Pancreas (tissue), 10 donors: ENCODE measurements at regions not wholly inside any gene's neighbourhood (a gene's known extent, or its start where the extent isn't known, plus 50 kb on each side); places are given as distances from the start of the nearest gene placed in this dataset.

Experiments used
- ATAC-seq, 4 donors: fragments of 200-7000 bp; cut with Tn5 transposase; one replicate each; pipeline versions ENCODE4 v1.8.0 to v1.9.1; 2020; ENCODE audit warnings: mild to moderate bottlenecking in 4 of 4, moderate library complexity in 4 of 4
- DNase-seq, 6 donors: peaks; one replicate each; pipeline ENCODE4 v3.0.0-alpha.2; 2020
- FAIRE-seq: peaks from 2 replicates; lab custom pipeline; 2012; peaks lifted over from hg19 to GRCh38; lab: Jason Lieb, UNC
- H3K27ac ChIP-seq, 4 donors: fragments of 200-600 bp; sonication (generic); 1 replicate in 3 of 4; 2 replicates in 1 of 4; pipeline versions ENCODE4 v1.5.0 to v1.8.0; 2020
- H3K27me3 ChIP-seq, 4 donors: fragments of 200-600 bp; one replicate each; pipeline ENCODE4 v1.8.0; 2021
- H3K36me3 ChIP-seq, 3 donors: fragments of 200-600 bp; sonication (generic) in 1 of 3; one replicate each; pipeline versions ENCODE4 v1.5.0 to v1.8.0; 2020 to 2021
- H3K4me1 ChIP-seq, 3 donors: fragments of 200-600 bp; one replicate each; pipeline ENCODE4 v1.8.0; 2021
- H3K4me3 ChIP-seq, 4 donors: fragments of 200-600 bp; sonication (generic) in 2 of 4; one replicate each; pipeline versions ENCODE4 v1.5.0 to v1.8.0; 2020 to 2021
- H3K9me3 ChIP-seq, 4 donors: fragments of 200-600 bp; one replicate each; pipeline ENCODE4 v1.8.0; 2021
- WGBS, 2 donors: extraction: QIAGEN DNeasy Blood & Tissue Kit; methylation state at CpG; one replicate each; pipeline ENCODE4 v1.1.7; 2013; 5-methylcytosine and 5-hydroxymethylcytosine counted together
- intact Hi-C, 3 donors: fragments of 100-400 bp; cut with DNase I; formaldehyde crosslinking; loops; one replicate each; pipeline versions ENCODE4 v1.11.1 to v1.14.2; 2022
- TF ChIP-seq, protein P1 (sequence below), 4 donors: fragments of 200-600 bp; sonication (generic) in 3 of 4; IDR thresholded peaks; one replicate each; pipeline versions ENCODE4 v1.5.0 to v1.8.0; 2021; ENCODE audit warnings: antibody characterized with exemption in 4 of 4
- donor health status: healthy with polysubstance abuse.
- donor health status: DM: no; HTN: no; CAD: no; lungs with moderate emphysema.
- donor health status: DM: no; HTN: no; CAD: no.
- donor health status: control.
- donor health status: control.
- donor health status: Bipolar disorder and iron deficiency.
- donor health status: DM: yes; HTN: yes; CAD: no.
- donor health status: DM: no; HTN: no; CAD: no.
- donor health status: DM: no; HTN: no; CAD: no.
- donor health status: DM: yes; HTN: yes; CAD: no.

DNA sequence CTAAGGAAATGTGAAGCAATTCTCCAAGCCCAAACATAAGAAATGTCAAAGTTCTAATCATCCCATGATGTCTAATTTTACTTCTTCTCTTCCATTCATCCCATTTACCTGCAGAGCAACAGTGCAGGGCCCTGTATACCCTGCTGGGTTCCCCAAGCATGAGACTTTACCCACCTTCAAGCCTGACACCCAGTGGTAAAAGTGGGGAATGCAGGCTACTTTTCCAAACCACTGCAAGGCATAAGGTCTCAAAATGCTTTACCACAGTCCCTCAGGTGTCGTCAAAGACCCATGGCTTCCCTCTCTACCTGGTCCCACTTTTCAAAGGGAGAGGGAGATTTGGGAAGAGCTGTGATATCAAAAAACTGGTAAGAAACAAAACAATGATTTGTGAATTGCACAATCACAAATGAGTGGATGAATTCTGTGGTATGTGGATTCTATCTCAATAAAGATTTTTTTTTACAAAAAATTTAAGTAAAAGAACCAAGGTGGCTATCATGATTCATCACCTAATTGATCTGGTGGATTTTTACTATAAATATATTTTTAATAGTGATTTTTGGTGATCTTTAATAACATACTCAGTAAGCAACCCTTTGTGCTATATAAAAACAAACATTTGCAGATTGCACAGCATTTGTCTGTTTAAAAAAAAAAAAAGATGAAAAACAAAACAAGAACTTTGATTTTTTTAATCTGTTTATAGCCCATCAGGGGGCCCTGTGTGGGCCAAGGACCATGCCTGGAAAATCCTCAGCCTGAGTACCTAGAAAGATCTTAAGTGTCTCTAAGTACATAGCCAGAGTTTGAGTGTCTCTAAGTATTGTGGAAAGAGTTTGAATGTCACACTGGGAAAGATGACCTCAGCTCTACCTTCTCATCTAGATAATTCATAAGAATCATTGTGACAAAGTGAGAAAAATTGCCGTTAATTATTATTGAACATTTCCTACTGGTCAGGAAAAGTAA lies 73.1 kb upstream of the GJB5 start:
- FAIRE-seq: no peak
- TF ChIP-seq, protein P1, sequence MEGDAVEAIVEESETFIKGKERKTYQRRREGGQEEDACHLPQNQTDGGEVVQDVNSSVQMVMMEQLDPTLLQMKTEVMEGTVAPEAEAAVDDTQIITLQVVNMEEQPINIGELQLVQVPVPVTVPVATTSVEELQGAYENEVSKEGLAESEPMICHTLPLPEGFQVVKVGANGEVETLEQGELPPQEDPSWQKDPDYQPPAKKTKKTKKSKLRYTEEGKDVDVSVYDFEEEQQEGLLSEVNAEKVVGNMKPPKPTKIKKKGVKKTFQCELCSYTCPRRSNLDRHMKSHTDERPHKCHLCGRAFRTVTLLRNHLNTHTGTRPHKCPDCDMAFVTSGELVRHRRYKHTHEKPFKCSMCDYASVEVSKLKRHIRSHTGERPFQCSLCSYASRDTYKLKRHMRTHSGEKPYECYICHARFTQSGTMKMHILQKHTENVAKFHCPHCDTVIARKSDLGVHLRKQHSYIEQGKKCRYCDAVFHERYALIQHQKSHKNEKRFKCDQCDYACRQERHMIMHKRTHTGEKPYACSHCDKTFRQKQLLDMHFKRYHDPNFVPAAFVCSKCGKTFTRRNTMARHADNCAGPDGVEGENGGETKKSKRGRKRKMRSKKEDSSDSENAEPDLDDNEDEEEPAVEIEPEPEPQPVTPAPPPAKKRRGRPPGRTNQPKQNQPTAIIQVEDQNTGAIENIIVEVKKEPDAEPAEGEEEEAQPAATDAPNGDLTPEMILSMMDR (IDR thresholded peaks at IDR 0.05): peak; percentile 47 to 74 (median 64)
- no peaks in the 10 kb centered on the region for H3K27me3 ChIP-seq
- 38 to 49% methylated on average over 2 of the region's 2 CpGs for WGBS, 2 donors
- intact Hi-C loops: no loop called here
- H3K4me1 ChIP-seq: no peaks in the 10 kb centered on the region
- ATAC-seq: peak in 3 of 4 donors; percentile 73 to 80 (median 77)
- DNase-seq: peak in 2 of 6 donors; percentile 4 to 55
- H3K27ac ChIP-seq: no peak overlapping the region
- H3K4me3 ChIP-seq: no peak overlapping the region
- H3K9me3 ChIP-seq: no peaks in the 10 kb centered on the region
- H3K36me3 ChIP-seq: no peaks in the 10 kb centered on the region

DNA sequence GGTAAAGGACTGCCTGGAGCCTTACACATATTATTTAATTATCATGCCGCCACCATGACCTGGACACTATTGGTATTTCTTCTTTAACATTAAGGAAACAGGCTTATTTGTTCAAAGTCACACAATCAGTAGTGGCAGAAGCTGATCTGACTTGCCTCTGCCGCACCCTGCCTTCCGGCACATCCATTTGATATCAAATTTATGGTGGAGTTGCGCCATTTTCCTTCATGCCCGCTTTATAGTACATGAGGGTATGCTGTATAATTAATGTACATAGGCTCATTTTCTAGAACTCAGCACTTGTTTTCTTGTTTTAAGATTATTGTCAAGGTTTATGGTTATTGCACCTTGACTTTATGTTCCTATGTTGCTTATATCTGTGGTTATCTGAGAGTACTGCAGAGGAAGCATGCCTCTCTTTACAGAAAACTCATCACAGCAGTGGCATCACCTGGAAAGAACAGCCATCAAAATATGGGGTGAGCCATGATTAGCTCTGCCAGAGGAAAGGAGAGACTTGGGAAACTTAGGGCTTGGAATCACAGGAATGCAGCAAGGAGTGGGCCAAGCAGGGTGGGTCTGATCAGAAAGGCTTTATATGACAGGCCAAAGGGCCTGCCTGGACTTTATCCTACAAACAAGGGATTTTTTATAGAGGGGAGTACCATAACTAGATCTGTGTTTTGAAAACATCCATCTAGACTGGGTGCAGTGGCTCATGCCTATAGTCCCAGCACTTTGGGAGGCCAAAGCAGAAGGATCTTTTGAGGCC lies 72.2 kb upstream of the GJB5 start:
- WGBS, 2 donors: 86 to 94% methylated on average over 5 of the region's 5 CpGs
- Histone ChIP-seq H3K27ac (no peak overlapping the region), H3K27me3 (no peaks in the 10 kb centered on the region), H3K9me3 (no peaks in the 10 kb centered on the region), H3K4me3 (no peak overlapping the region), H3K4me1 (no peaks in the 10 kb centered on the region), H3K36me3 (no peaks in the 10 kb centered on the region)
- ATAC-seq (no peak), FAIRE-seq (no peak), DNase-seq (no peak)
- intact Hi-C loops: no loop called here
- TF ChIP-seq, protein P1 (IDR thresholded peaks at IDR 0.05): no peak

DNA sequence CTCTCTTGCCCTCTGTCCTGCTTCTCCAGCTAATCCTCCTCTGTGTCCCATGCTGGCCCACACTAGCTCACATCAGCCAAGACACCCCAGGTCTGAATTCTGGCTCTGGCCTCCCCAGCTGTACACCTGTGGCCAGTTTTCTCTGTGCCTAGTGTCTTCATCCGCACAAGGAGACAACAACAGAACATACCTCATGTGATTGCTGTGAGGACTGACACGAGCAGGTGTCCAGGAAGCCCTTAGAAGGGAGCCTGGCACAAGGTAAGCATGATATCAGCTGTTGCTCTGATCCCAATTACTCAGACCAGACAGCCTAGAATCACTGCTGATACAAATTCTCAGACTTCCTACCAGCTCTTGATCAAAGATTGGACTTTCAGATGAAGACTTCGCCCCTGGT lies 71.2 kb upstream of the GJB5 start:
- Histone ChIP-seq H3K36me3 (no peaks in the 10 kb centered on the region), H3K9me3 (no peaks in the 10 kb centered on the region), H3K4me1 (no peaks in the 10 kb centered on the region), H3K27ac (no peak overlapping the region), H3K27me3 (no peaks in the 10 kb centered on the region), H3K4me3 (no peak overlapping the region)
- TF ChIP-seq, protein P1 (IDR thresholded peaks at IDR 0.05): no peak
- intact Hi-C loops: no loop called here
- DNase-seq (no peak), ATAC-seq (no peak), FAIRE-seq (no peak)
- WGBS, 2 donors: 54 to 74% methylated on average over 3 of the region's 3 CpGs

DNA sequence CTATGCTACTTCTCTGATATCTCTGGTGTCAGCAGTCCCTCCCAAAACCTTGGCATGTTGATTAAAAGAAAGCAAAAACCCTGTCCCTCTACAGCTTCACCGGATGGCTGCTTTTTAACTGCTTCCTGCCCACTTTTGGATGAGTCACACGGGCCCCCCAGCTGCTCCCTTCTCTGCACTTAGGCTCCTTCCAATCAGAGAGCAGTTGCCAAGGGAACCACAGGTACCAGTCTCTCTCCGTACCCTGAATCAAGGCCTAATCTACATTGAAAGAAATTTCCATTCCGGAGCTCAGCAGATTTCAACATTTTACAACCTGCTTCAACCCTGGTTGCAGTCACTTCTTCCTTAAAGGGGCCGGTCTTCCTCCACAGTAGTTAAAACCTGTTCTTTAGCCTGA lies 70.6 kb upstream of the GJB5 start:
- no peak for DNase-seq
- H3K4me3 ChIP-seq: no peak overlapping the region
- ATAC-seq: no peak
- TF ChIP-seq, protein P1 (IDR thresholded peaks at IDR 0.05): no peak
- no peak overlapping the region for H3K27ac ChIP-seq
- 26 to 32% methylated on average over 5 of the region's 5 CpGs for WGBS, 2 donors
- no peaks in the 10 kb centered on the region for H3K9me3 ChIP-seq
- intact Hi-C loops: no loop called here
- H3K4me1 ChIP-seq: no peaks in the 10 kb centered on the region
- H3K36me3 ChIP-seq: no peaks in the 10 kb centered on the region
- no peak for FAIRE-seq
- H3K27me3 ChIP-seq: no peaks in the 10 kb centered on the region
